WTC11 (cell line): ENCODE measurements at regions not wholly inside any gene's neighbourhood (a gene's known extent, or its start where the extent isn't known, plus 50 kb on each side); places are given as distances from the start of the nearest gene placed in this dataset.

ENCODE experiments used
- JUN ChIP-seq: sonication (generic); formaldehyde crosslinking; IDR thresholded peaks from 2 replicates; pipeline ENCODE4 v1.8.0; 2023; ENCODE audit warnings: mild to moderate bottlenecking, missing genetic modification reagents
- NR3C1 ChIP-seq: sonication (generic); formaldehyde crosslinking; conservative IDR thresholded peaks from 2 replicates; pipeline ENCODE4 v1.8.1; 2023; ENCODE audit warnings: low read depth, mild to moderate bottlenecking, missing genetic modification reagents
- TF ChIP-seq, protein P1 (sequence below): sonication (generic); formaldehyde crosslinking; IDR thresholded peaks from 2 replicates; pipeline ENCODE4 v1.8.0; 2022; ENCODE audit warnings: mild to moderate bottlenecking, missing genetic modification reagents
- TF ChIP-seq, protein P2 (sequence below): fragments of 200-600 bp; IDR thresholded peaks from 2 replicates; pipeline ENCODE4 v1.8.0; 2022; ENCODE audit warnings: antibody characterized with exemption
- TF ChIP-seq, protein P3 (sequence below): sonication (generic); formaldehyde crosslinking; conservative IDR thresholded peaks from 2 replicates; pipeline ENCODE4 v1.8.1; 2022; ENCODE audit warnings: mild to moderate bottlenecking, missing genetic modification reagents
- TF ChIP-seq, protein P4 (sequence below): sonication (generic); formaldehyde crosslinking; IDR thresholded peaks from 2 replicates; pipeline ENCODE4 v1.8.0; 2023; ENCODE audit warnings: mild to moderate bottlenecking, missing genetic modification reagents
- TF ChIP-seq, protein P5 (sequence below): sonication (generic); formaldehyde crosslinking; IDR thresholded peaks from 2 replicates; pipeline ENCODE4 v1.8.0; 2022; ENCODE audit warnings: mild to moderate bottlenecking, missing genetic modification reagents

DNA sequence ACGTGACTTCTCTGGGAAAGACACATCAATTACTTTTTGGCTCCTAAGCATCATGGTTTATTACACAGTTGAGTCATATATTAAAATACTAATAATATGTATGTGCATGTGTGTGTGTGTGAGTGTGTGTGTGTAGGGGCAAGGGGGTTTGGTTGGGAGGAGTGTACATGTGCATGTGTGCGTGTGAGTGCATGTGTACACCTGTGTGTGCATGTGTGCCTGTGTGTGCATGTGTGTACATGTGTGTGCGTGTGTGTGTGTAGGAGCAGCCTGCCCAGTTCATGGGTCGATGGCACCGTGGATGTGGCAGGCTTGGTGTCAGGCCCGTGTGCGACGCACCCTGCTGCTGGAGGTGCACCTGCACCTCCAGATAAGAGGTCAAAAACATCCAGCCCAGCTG lies 99.0 kb upstream of the SNTG2 start:
- TF ChIP-seq, protein P1, sequence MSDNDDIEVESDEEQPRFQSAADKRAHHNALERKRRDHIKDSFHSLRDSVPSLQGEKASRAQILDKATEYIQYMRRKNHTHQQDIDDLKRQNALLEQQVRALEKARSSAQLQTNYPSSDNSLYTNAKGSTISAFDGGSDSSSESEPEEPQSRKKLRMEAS = no peak
- TF ChIP-seq, protein P2, sequence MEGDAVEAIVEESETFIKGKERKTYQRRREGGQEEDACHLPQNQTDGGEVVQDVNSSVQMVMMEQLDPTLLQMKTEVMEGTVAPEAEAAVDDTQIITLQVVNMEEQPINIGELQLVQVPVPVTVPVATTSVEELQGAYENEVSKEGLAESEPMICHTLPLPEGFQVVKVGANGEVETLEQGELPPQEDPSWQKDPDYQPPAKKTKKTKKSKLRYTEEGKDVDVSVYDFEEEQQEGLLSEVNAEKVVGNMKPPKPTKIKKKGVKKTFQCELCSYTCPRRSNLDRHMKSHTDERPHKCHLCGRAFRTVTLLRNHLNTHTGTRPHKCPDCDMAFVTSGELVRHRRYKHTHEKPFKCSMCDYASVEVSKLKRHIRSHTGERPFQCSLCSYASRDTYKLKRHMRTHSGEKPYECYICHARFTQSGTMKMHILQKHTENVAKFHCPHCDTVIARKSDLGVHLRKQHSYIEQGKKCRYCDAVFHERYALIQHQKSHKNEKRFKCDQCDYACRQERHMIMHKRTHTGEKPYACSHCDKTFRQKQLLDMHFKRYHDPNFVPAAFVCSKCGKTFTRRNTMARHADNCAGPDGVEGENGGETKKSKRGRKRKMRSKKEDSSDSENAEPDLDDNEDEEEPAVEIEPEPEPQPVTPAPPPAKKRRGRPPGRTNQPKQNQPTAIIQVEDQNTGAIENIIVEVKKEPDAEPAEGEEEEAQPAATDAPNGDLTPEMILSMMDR = no peak
- TF ChIP-seq JUN (CRISPR knock-in tag) (no peak), NR3C1 (CRISPR knock-in tag) (no peak)
- TF ChIP-seq, protein P3, sequence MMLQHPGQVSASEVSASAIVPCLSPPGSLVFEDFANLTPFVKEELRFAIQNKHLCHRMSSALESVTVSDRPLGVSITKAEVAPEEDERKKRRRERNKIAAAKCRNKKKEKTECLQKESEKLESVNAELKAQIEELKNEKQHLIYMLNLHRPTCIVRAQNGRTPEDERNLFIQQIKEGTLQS (CRISPR knock-in tag) = no peak
- TF ChIP-seq, protein P4, sequence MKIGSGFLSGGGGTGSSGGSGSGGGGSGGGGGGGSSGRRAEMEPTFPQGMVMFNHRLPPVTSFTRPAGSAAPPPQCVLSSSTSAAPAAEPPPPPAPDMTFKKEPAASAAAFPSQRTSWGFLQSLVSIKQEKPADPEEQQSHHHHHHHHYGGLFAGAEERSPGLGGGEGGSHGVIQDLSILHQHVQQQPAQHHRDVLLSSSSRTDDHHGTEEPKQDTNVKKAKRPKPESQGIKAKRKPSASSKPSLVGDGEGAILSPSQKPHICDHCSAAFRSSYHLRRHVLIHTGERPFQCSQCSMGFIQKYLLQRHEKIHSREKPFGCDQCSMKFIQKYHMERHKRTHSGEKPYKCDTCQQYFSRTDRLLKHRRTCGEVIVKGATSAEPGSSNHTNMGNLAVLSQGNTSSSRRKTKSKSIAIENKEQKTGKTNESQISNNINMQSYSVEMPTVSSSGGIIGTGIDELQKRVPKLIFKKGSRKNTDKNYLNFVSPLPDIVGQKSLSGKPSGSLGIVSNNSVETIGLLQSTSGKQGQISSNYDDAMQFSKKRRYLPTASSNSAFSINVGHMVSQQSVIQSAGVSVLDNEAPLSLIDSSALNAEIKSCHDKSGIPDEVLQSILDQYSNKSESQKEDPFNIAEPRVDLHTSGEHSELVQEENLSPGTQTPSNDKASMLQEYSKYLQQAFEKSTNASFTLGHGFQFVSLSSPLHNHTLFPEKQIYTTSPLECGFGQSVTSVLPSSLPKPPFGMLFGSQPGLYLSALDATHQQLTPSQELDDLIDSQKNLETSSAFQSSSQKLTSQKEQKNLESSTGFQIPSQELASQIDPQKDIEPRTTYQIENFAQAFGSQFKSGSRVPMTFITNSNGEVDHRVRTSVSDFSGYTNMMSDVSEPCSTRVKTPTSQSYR = no peak
- TF ChIP-seq, protein P5, sequence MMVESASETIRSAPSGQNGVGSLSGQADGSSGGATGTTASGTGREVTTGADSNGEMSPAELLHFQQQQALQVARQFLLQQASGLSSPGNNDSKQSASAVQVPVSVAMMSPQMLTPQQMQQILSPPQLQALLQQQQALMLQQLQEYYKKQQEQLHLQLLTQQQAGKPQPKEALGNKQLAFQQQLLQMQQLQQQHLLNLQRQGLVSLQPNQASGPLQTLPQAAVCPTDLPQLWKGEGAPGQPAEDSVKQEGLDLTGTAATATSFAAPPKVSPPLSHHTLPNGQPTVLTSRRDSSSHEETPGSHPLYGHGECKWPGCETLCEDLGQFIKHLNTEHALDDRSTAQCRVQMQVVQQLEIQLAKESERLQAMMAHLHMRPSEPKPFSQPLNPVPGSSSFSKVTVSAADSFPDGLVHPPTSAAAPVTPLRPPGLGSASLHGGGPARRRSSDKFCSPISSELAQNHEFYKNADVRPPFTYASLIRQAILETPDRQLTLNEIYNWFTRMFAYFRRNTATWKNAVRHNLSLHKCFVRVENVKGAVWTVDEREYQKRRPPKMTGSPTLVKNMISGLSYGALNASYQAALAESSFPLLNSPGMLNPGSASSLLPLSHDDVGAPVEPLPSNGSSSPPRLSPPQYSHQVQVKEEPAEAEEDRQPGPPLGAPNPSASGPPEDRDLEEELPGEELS (CRISPR knock-in tag) = no peak
